ENCODE measurements at regions not wholly inside any gene's neighbourhood (a gene's known extent, or its start where the extent isn't known, plus 50 kb on each side); places are given as distances from the start of the nearest gene placed in this dataset.

- no peak for TF ChIP-seq POLR2A (IDR thresholded peaks at IDR 0.05)
- TF ChIP-seq CTCF (IDR thresholded peaks at IDR 0.05) = no peak
- TF ChIP-seq POLR2AphosphoS5 (IDR thresholded peaks at IDR 0.05) = no peak
Observed at GRCh38 chr3:127426444-127427153, 138.8 kb upstream of the PRR20G start.

Data from breast epithelium (tissue), 3 donors.